Lung (tissue), 11 donors: ENCODE measurements at regions not wholly inside any gene's neighbourhood (a gene's known extent, or its start where the extent isn't known, plus 50 kb on each side); places are given as distances from the start of the nearest gene placed in this dataset.

Source experiments
- ATAC-seq: fragments of 200-7000 bp; cut with Tn5 transposase; one replicate; pipeline ENCODE4 v1.9.1; 2020; ENCODE audit warnings: moderate number of reproducible peaks; ENCODE audit not compliant: insufficient read depth, low FRiP score
- DNase-seq, 3 donors: peaks; one replicate each; pipeline ENCODE4 v3.0.0-alpha.2; 2013 to 2017
- H3K27ac ChIP-seq, 2 donors: one replicate each; pipeline ENCODE4 v1.5.1; 2013; ENCODE audit warnings: mild to moderate bottlenecking in 2 of 2, moderate library complexity in 2 of 2, control low read depth in 1 of 2, inconsistent platforms in 1 of 2, low read depth in 1 of 2, low read length in 1 of 2
- H3K27me3 ChIP-seq, 3 donors: one replicate each; pipeline ENCODE4 v1.5.1; 2013; ENCODE audit warnings: low read length in 2 of 3; ENCODE audit not compliant: control insufficient read depth in 3 of 3, insufficient read depth in 3 of 3
- H3K36me3 ChIP-seq, 4 donors: one replicate each; pipeline ENCODE4 v1.5.1; 2013; ENCODE audit warnings: low read length in 4 of 4, mild to moderate bottlenecking in 1 of 4, moderate library complexity in 1 of 4; ENCODE audit not compliant: control insufficient read depth in 4 of 4, insufficient read depth in 4 of 4
- H3K4me1 ChIP-seq, 5 donors: one replicate each; pipeline ENCODE4 v1.5.1; 2013; ENCODE audit warnings: low read length in 5 of 5, mild to moderate bottlenecking in 2 of 5, moderate library complexity in 1 of 5; ENCODE audit not compliant: control insufficient read depth in 5 of 5, insufficient read depth in 5 of 5
- H3K4me3 ChIP-seq: one replicate; pipeline ENCODE4 v1.5.1; 2013; ENCODE audit warnings: mild to moderate bottlenecking, control low read depth, moderate library complexity
- H3K9ac ChIP-seq, 2 donors: one replicate each; pipeline ENCODE4 v1.5.1; 2013; ENCODE audit warnings: low read length in 2 of 2, control low read depth in 1 of 2; ENCODE audit not compliant: insufficient read depth in 1 of 2
- H3K9me3 ChIP-seq, 4 donors: one replicate each; pipeline ENCODE4 v1.5.1; 2013; ENCODE audit warnings: low read length in 3 of 4, mild to moderate bottlenecking in 1 of 4, moderate library complexity in 1 of 4; ENCODE audit not compliant: control insufficient read depth in 4 of 4, insufficient read depth in 3 of 4
- WGBS, 2 donors: extraction: QIAGEN DNeasy Blood & Tissue Kit; methylation state at CpG; one replicate each; pipeline ENCODE4 v1.1.7; 2013; 5-methylcytosine and 5-hydroxymethylcytosine counted together
- TF ChIP-seq, protein P1 (sequence below): IDR thresholded peaks from 2 replicates; pipeline ENCODE4 v1.5.1; 2012; ENCODE audit warnings: mild to moderate bottlenecking; ENCODE audit errors: control extremely low read depth, extremely low read depth
- donor health status: control.
- donor health status: control.
- donor health status: Bipolar disorder and iron deficiency.
- donor health status: healthy.
- donor health status: DM: yes; HTN: yes; CAD: no.

DNA sequence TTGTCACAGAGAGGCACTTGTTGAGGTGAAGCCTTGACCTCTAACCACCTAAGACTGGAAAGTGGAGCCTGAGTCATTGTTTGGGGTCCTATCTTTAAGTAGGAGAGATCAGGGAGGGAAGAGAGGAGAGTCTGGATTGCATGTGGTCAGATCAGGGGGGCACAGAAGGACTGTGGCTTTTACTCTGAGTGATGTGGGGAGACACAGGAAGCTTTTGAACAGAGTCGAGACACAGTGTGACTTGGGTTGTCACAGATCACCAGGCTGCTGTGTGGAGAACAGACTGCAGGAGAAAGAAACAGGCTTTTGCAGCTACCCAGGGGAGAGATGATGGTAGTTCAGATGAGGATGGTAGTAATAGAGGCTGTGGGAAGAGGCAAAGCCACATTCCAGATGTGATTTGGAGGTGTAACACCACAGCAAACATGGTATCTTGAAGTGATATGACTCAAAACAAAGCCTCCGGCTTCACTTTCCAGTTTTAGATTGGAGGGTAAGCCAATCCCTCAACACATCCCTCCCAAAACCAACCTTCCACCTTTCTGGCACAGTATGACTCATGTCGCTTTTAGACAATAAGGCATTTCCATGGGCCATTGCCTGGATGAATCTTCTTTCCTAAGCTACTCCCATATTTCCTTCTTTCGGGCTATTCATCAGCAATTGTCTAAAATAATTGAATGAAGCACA, 125.8 kb upstream of the SLC44A3 start:
- DNase-seq = no peak
- ATAC-seq = no peak
- Histone ChIP-seq H3K27me3 (no peaks in the 10 kb centered on the region), H3K4me1 (no peaks in the 10 kb centered on the region), H3K9ac (no peak overlapping the region), H3K36me3 (no peaks in the 10 kb centered on the region), H3K27ac (no peak overlapping the region), H3K9me3 (no peaks in the 10 kb centered on the region), H3K4me3 (no peak overlapping the region)
- 76 to 86% methylated on average over 4 of the region's 4 CpGs for WGBS, 2 donors
- TF ChIP-seq, protein P1, sequence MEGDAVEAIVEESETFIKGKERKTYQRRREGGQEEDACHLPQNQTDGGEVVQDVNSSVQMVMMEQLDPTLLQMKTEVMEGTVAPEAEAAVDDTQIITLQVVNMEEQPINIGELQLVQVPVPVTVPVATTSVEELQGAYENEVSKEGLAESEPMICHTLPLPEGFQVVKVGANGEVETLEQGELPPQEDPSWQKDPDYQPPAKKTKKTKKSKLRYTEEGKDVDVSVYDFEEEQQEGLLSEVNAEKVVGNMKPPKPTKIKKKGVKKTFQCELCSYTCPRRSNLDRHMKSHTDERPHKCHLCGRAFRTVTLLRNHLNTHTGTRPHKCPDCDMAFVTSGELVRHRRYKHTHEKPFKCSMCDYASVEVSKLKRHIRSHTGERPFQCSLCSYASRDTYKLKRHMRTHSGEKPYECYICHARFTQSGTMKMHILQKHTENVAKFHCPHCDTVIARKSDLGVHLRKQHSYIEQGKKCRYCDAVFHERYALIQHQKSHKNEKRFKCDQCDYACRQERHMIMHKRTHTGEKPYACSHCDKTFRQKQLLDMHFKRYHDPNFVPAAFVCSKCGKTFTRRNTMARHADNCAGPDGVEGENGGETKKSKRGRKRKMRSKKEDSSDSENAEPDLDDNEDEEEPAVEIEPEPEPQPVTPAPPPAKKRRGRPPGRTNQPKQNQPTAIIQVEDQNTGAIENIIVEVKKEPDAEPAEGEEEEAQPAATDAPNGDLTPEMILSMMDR = no peak

DNA sequence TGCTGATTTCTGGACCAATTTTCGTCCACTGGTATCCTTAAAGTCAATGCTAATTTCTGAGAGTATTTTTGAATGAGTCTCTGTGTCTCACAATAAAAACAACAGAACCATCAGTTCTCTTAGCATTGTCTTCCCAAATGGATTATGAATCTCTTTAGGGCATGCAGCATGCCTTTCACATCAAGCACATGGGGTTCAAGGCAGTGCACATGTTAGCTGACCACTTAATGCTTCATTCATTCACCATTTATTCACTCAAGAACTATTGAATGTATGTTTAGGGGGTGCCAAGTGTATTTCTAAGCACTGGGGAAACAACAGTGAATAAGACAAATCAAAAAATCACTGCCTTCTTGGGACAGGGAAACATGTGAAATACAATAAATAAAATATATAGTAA, 126.7 kb upstream of the SLC44A3 start:
- H3K4me3 ChIP-seq = no peak overlapping the region
- TF ChIP-seq, protein P1 = no peak
- no peak overlapping the region for H3K27ac ChIP-seq
- H3K36me3 ChIP-seq = no peaks in the 10 kb centered on the region
- no peaks in the 10 kb centered on the region for H3K9me3 ChIP-seq
- ATAC-seq (no peak), DNase-seq (no peak)
- H3K4me1 ChIP-seq = no peaks in the 10 kb centered on the region
- WGBS, 2 donors = 96 to 98% methylated on average over 1 of the region's 1 CpG
- no peaks in the 10 kb centered on the region for H3K27me3 ChIP-seq
- H3K9ac ChIP-seq = no peak overlapping the region

DNA sequence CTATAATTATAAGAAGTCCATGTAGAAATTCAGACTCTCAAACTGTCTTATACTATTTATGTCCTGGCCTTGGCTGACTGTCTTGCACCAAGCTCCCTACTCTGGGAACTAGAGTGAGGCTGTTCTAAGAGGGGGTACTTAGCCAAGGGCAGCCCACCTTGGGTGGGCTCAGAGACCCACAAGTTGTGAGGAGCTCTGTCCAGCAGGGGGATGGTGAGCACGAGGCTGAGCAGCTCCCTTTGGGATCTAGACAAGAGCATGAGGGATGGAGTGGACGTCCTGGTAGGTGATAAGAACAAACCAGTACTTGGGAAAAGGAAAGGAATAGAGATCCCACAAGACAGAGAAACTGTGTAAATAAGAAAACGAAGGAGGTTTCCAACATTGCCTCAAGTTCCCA, 127.1 kb upstream of the SLC44A3 start:
- Histone ChIP-seq H3K4me3 (no peak overlapping the region), H3K9ac (no peak overlapping the region), H3K36me3 (no peaks in the 10 kb centered on the region), H3K9me3 (no peaks in the 10 kb centered on the region), H3K4me1 (no peaks in the 10 kb centered on the region), H3K27me3 (no peaks in the 10 kb centered on the region), H3K27ac (no peak overlapping the region)
- ATAC-seq = no peak
- no peak for DNase-seq
- TF ChIP-seq, protein P1 = no peak
- 83 to 84% methylated on average over 3 of the region's 3 CpGs for WGBS, 2 donors

DNA sequence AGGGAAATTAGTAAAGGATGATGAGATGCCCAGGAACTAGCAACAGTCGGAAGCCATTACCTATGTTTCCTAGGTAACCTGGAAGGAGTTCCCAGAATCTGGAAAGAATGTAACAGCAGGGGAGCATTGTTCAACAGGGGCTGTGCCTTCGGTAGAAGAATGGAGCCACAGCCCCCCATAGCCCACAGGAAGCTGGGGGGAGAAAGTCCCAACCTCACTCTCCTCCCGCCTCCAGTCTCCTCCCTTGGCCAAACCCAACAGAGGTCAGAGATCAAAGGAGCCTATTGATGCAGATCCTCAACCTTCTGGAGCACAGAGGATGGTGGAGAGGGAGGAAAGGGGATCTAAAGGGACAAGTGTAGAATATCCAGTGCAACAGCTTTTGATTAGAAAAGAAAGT, 131.5 kb upstream of the SLC44A3 start:
- DNase-seq (no peak), ATAC-seq (no peak)
- H3K9me3 ChIP-seq = peaks cover 0 to 2% (median 0%) of the 10 kb centered on the region in 4 donors
- H3K9ac ChIP-seq = no peak overlapping the region
- no peaks in the 10 kb centered on the region for H3K27me3 ChIP-seq
- no peak overlapping the region for H3K27ac ChIP-seq
- TF ChIP-seq, protein P1 = no peak
- H3K4me3 ChIP-seq = no peak overlapping the region
- 73 to 79% methylated on average over 3 of the region's 3 CpGs for WGBS, 2 donors
- no peaks in the 10 kb centered on the region for H3K36me3 ChIP-seq
- no peaks in the 10 kb centered on the region for H3K4me1 ChIP-seq
